MG63 (cell line): ENCODE measurements at regions not wholly inside any gene's neighbourhood (a gene's known extent, or its start where the extent isn't known, plus 50 kb on each side); places are given as distances from the start of the nearest gene placed in this dataset.
A peak's percentile ranks its signal among the peaks of the same experiment; 100 is the strongest.
"Not testable (repeated sequence)": the region's sequence is repeated elsewhere in the genome, so short reads cannot be mapped to it uniquely, and the experiment has no call there.

Experiments
- DNase-seq: peaks from one replicate; pipeline ENCODE4 v3.0.0-alpha.2; 2020
- H3K27me3 ChIP-seq: fragments of 250-450 bp; sonication (Bioruptor Pico); 2 replicates; pipeline ENCODE4 v1.5.1; 2020; ENCODE audit warnings: mild to moderate bottlenecking, moderate library complexity
- H3K36me3 ChIP-seq: fragments of 250-450 bp; sonication (Bioruptor Pico); 2 replicates; pipeline ENCODE4 v1.5.1; 2020; ENCODE audit warnings: mild to moderate bottlenecking, moderate library complexity
- H3K4me3 ChIP-seq: fragments of 250-450 bp; sonication (Bioruptor Pico); 2 replicates; pipeline ENCODE4 v1.5.1; 2020; ENCODE audit warnings: mild to moderate bottlenecking, moderate library complexity
- H3K9me3 ChIP-seq: fragments of 250-450 bp; sonication (Bioruptor Pico); 2 replicates; pipeline ENCODE4 v1.5.1; 2020; ENCODE audit warnings: mild to moderate bottlenecking, moderate library complexity

- H3K9me3 ChIP-seq: no peaks in the 10 kb centered on the region
- no peak overlapping the region for H3K4me3 ChIP-seq
- H3K36me3 ChIP-seq: no peaks in the 10 kb centered on the region
- no peaks in the 10 kb centered on the region for H3K27me3 ChIP-seq
- DNase-seq: no peak
Measured at GRCh38 chr6:74733830-74734620, 471.8 kb downstream of the COL12A1 start.

GRCh38 chr6:74731931-74732330, 473.9 kb downstream of the COL12A1 start:
- Histone ChIP-seq H3K9me3 (no peaks in the 10 kb centered on the region), H3K4me3 (no peak overlapping the region), H3K27me3 (no peaks in the 10 kb centered on the region), H3K36me3 (no peaks in the 10 kb centered on the region)
- DNase-seq: no peak

GRCh38 chr6:74731204-74731603, 474.6 kb downstream of the COL12A1 start:
- DNase-seq: no peak
- Histone ChIP-seq H3K4me3 (no peak overlapping the region), H3K9me3 (no peaks in the 10 kb centered on the region), H3K36me3 (no peaks in the 10 kb centered on the region), H3K27me3 (no peaks in the 10 kb centered on the region)

- no peak for DNase-seq
- H3K36me3 ChIP-seq: no peaks in the 10 kb centered on the region
- H3K9me3 ChIP-seq: peaks cover 4% of the 10 kb centered on the region
- H3K4me3 ChIP-seq: no peak overlapping the region
- no peaks in the 10 kb centered on the region for H3K27me3 ChIP-seq
Measured at GRCh38 chr6:74720923-74721322, 484.9 kb downstream of the COL12A1 start.

GRCh38 chr6:74717591-74717990, 488.3 kb downstream of the COL12A1 start:
- Histone ChIP-seq H3K9me3 (peaks cover 4% of the 10 kb centered on the region), H3K36me3 (no peaks in the 10 kb centered on the region), H3K4me3 (no peak overlapping the region), H3K27me3 (no peaks in the 10 kb centered on the region)
- DNase-seq: no peak

- DNase-seq: no peak
- H3K9me3 ChIP-seq: peaks cover 4% of the 10 kb centered on the region; the same call in 1 of the 2 replicates
- no peaks in the 10 kb centered on the region for H3K36me3 ChIP-seq
- no peaks in the 10 kb centered on the region for H3K27me3 ChIP-seq
- no peak overlapping the region for H3K4me3 ChIP-seq
Measured at GRCh38 chr6:74715355-74716085, 490.3 kb downstream of the COL12A1 start.

GRCh38 chr6:74713941-74714340, 491.9 kb downstream of the COL12A1 start:
- no peaks in the 10 kb centered on the region for H3K36me3 ChIP-seq
- DNase-seq: no peak
- H3K9me3 ChIP-seq: peaks cover 4% of the 10 kb centered on the region; the same call in 1 of the 2 replicates
- H3K27me3 ChIP-seq: no peaks in the 10 kb centered on the region
- no peak overlapping the region for H3K4me3 ChIP-seq

GRCh38 chr6:74705451-74705850, 500.4 kb downstream of the COL12A1 start:
- H3K4me3 ChIP-seq: no peak overlapping the region
- H3K36me3 ChIP-seq: no peaks in the 10 kb centered on the region
- H3K9me3 ChIP-seq: no peaks in the 10 kb centered on the region
- no peaks in the 10 kb centered on the region for H3K27me3 ChIP-seq
- DNase-seq: no peak

GRCh38 chr6:74704540-74704939, 501.3 kb downstream of the COL12A1 start:
- not testable (repeated sequence) for H3K27me3 ChIP-seq, DNase-seq, H3K4me3 ChIP-seq, H3K36me3 ChIP-seq, H3K9me3 ChIP-seq

- Histone ChIP-seq H3K4me3 (no peak overlapping the region), H3K9me3 (no peaks in the 10 kb centered on the region), H3K36me3 (no peaks in the 10 kb centered on the region), H3K27me3 (no peaks in the 10 kb centered on the region)
- no peak for DNase-seq
Measured at GRCh38 chr6:74690365-74690764, 515.5 kb downstream of the COL12A1 start.

- no peak overlapping the region for H3K4me3 ChIP-seq
- no peak for DNase-seq
- no peaks in the 10 kb centered on the region for H3K27me3 ChIP-seq
- H3K36me3 ChIP-seq: no peaks in the 10 kb centered on the region
- H3K9me3 ChIP-seq: no peaks in the 10 kb centered on the region
Measured at GRCh38 chr6:74689601-74690000, 516.3 kb downstream of the COL12A1 start.

- no peak for DNase-seq
- Histone ChIP-seq H3K36me3 (no peaks in the 10 kb centered on the region), H3K9me3 (no peaks in the 10 kb centered on the region), H3K27me3 (no peaks in the 10 kb centered on the region), H3K4me3 (no peak overlapping the region)
Measured at GRCh38 chr6:74677463-74677862, 528.4 kb downstream of the COL12A1 start.

- Histone ChIP-seq H3K9me3 (no peaks in the 10 kb centered on the region), H3K36me3 (no peaks in the 10 kb centered on the region)
- no peak for DNase-seq
Measured at GRCh38 chr6:74676906-74677305, 528.9 kb downstream of the COL12A1 start.

GRCh38 chr6:74674377-74674776, 531.5 kb downstream of the COL12A1 start:
- no peaks in the 10 kb centered on the region for H3K27me3 ChIP-seq
- no peak overlapping the region for H3K4me3 ChIP-seq
- no peak for DNase-seq
- H3K36me3 ChIP-seq: no peaks in the 10 kb centered on the region
- H3K9me3 ChIP-seq: no peaks in the 10 kb centered on the region

More at GRCh38 chr6:74676906-74677305, 528.9 kb downstream of the COL12A1 start:
- Histone ChIP-seq H3K4me3 (no peak overlapping the region), H3K27me3 (no peaks in the 10 kb centered on the region)

- Histone ChIP-seq H3K4me3 (no peak overlapping the region), H3K27me3 (no peaks in the 10 kb centered on the region), H3K36me3 (no peaks in the 10 kb centered on the region), H3K9me3 (no peaks in the 10 kb centered on the region)
- peak; percentile 85 for DNase-seq
Measured at GRCh38 chr6:74671558-74672025, 534.3 kb downstream of the COL12A1 start.

- no peaks in the 10 kb centered on the region for H3K36me3 ChIP-seq
- H3K27me3 ChIP-seq: no peaks in the 10 kb centered on the region
- peaks cover 4% of the 10 kb centered on the region for H3K9me3 ChIP-seq
- no peak overlapping the region for H3K4me3 ChIP-seq
- no peak for DNase-seq
Measured at GRCh38 chr6:74658391-74658790, 547.5 kb downstream of the COL12A1 start.

GRCh38 chr6:74657931-74658330, 547.9 kb downstream of the COL12A1 start:
- H3K4me3 ChIP-seq: no peak overlapping the region
- no peaks in the 10 kb centered on the region for H3K36me3 ChIP-seq
- DNase-seq: no peak
- no peaks in the 10 kb centered on the region for H3K27me3 ChIP-seq
- H3K9me3 ChIP-seq: peaks cover 4% of the 10 kb centered on the region

GRCh38 chr6:74657011-74657410, 548.8 kb downstream of the COL12A1 start:
- DNase-seq: peak; percentile 57
- no peaks in the 10 kb centered on the region for H3K27me3 ChIP-seq
- no peaks in the 10 kb centered on the region for H3K36me3 ChIP-seq
- H3K4me3 ChIP-seq: no peak overlapping the region
- peaks cover 4% of the 10 kb centered on the region for H3K9me3 ChIP-seq
